A673 (cell line): ENCODE measurements at regions not wholly inside any gene's neighbourhood (a gene's known extent, or its start where the extent isn't known, plus 50 kb on each side); places are given as distances from the start of the nearest gene placed in this dataset.

Experiments
- BruUV-seq: library from RNA; stranded (reverse); fragments of 400-500 nt; replicated peaks from 2 replicates; lab custom pipeline; 2021; lab: Mats Ljungman, UMichigan
- CTCF ChIA-PET: fragments of 300-600 bp; sonication (Branson Sonifier 250); formaldehyde crosslinking; loops from one replicate; lab custom pipeline; 2022; ENCODE audit warnings: antibody characterized with exemption; lab: Charles Lee
- POLR2A ChIA-PET: fragments of 300-600 bp; sonication (Branson Sonifier 250); formaldehyde crosslinking; loops from one replicate; lab custom pipeline; 2022; ENCODE audit warnings: antibody characterized with exemption; ENCODE audit not compliant: low non-redundant PET; lab: Charles Lee
- DNase-seq: peaks from one replicate; pipeline ENCODE4 v3.0.0-alpha.2; 2015; ENCODE audit warnings: low spot score
- H3K27ac ChIP-seq: fragments of 200-600 bp; sonication (generic); 2 replicates; pipeline ENCODE4 v1.5.1; 2016; ENCODE audit warnings: mixed run types, low read depth, mild to moderate bottlenecking, mixed read lengths, antibody characterized with exemption, low read length; ENCODE audit not compliant: poor library complexity, severe bottlenecking
- H3K27me3 ChIP-seq: fragments of 200-600 bp; sonication (generic); replicated peaks from 2 replicates; pipeline ENCODE4 v1.6.1; 2017; ENCODE audit warnings: mixed run types, low read depth, mild to moderate bottlenecking, mixed read lengths, antibody characterized with exemption, low read length; ENCODE audit not compliant: insufficient read depth, poor library complexity
- H3K36me3 ChIP-seq: fragments of 200-600 bp; sonication (generic); 2 replicates; pipeline ENCODE4 v1.6.1; 2016; ENCODE audit warnings: mixed run types, mild to moderate bottlenecking, mixed read lengths, antibody characterized with exemption, low read length; ENCODE audit not compliant: insufficient read depth, poor library complexity, severe bottlenecking
- H3K4me1 ChIP-seq: fragments of 200-600 bp; sonication (generic); 2 replicates; pipeline ENCODE4 v1.6.1; 2017; ENCODE audit warnings: mixed run types, mild to moderate bottlenecking, mixed read lengths, antibody characterized with exemption, low read length; ENCODE audit not compliant: insufficient read depth, poor library complexity, severe bottlenecking
- H3K4me3 ChIP-seq: fragments of 200-600 bp; sonication (generic); 2 replicates; pipeline ENCODE4 v1.5.1; 2016; ENCODE audit warnings: low read depth, mixed run types, mild to moderate bottlenecking, mixed read lengths, low read length; ENCODE audit not compliant: poor library complexity, severe bottlenecking
- H3K9me3 ChIP-seq: fragments of 200-600 bp; sonication (generic); 2 replicates; pipeline ENCODE4 v1.6.1; 2016; ENCODE audit warnings: mixed run types, low read depth, mild to moderate bottlenecking, mixed read lengths, antibody characterized with exemption, low read length; ENCODE audit not compliant: poor library complexity, severe bottlenecking
- EZH2 ChIP-seq: fragments of 200-600 bp; sonication (generic); IDR thresholded peaks from 2 replicates; pipeline ENCODE4 v1.6.1; 2017; ENCODE audit warnings: borderline replicate concordance, low read depth, mild to moderate bottlenecking, mixed read lengths, antibody characterized with exemption, low read length; ENCODE audit not compliant: poor library complexity, severe bottlenecking
- intact Hi-C: fragments of 100-400 bp; cut with micrococcal nuclease; formaldehyde crosslinking; loops from one replicate; pipeline ENCODE4 v1.10.0; 2022; ENCODE audit not compliant: unreplicated experiment
- TF ChIP-seq, protein P1 (sequence below): fragments of 300-800, 200-600 bp; sonication (generic); conservative IDR thresholded peaks from 2 replicates; pipeline ENCODE4 v1.5.1; 2017; ENCODE audit warnings: low read depth, mild to moderate bottlenecking, antibody characterized with exemption, low read length, moderate library complexity, mixed read lengths

DNA sequence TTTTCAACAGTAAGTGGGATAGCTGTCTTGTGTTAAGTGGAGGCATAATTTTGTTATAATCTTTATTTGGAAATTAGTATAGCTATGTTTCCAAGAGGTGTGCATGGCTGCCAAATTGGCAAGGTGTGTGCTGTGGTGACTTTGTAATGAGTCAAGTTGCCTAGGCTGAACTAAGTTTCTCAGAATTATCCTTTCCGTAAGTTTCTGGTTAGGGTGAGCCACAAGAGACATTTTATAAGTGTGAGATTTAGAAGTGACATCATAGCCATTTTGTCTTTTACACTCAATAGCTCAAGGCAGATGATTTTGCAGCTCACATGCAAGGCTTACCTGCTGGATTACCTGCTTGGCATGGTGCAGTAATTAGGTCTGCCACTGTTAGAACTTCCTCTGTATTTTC is 90.3 kb downstream of the C11orf87 start:
- H3K27ac ChIP-seq = no peak overlapping the region
- CTCF ChIA-PET = no interaction called here
- no peak overlapping the region for H3K4me3 ChIP-seq
- no peaks in the 10 kb centered on the region for H3K36me3 ChIP-seq
- intact Hi-C loops = no loop called here
- POLR2A ChIA-PET = no interaction called here
- H3K4me1 ChIP-seq = no peaks in the 10 kb centered on the region
- no TSS peak for BruUV-seq
- no peaks in the 10 kb centered on the region for H3K9me3 ChIP-seq
- no peak for TF ChIP-seq EZH2
- H3K27me3 ChIP-seq = peaks cover 3% of the 10 kb centered on the region
- no peak for DNase-seq

DNA sequence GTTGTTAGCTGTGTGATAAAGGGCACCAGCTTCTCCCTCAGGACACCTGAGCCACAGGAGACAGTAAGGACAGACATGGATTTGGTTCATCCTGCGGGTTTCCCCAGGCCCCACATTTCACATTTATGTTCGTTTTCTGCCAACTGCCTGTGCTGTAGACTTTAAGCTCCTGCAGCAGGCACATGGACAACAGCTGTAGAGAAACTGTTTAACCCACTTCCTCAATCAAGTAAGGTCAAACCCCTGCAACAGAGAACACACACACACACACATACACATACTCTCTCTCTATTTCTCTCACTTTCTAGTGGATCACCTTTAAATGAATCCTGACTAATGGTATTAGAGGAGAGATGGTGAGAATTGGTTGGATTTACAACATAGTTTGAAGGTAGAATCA is 90.7 kb downstream of the C11orf87 start:
- Histone ChIP-seq H3K4me1 (no peaks in the 10 kb centered on the region), H3K27ac (no peak overlapping the region), H3K36me3 (no peaks in the 10 kb centered on the region), H3K9me3 (no peaks in the 10 kb centered on the region), H3K27me3 (peaks cover 7% of the 10 kb centered on the region), H3K4me3 (no peak overlapping the region)
- intact Hi-C loops = no loop called here
- CTCF ChIA-PET = no interaction called here
- no peak for DNase-seq
- POLR2A ChIA-PET = no interaction called here
- BruUV-seq = no TSS peak
- TF ChIP-seq, protein P1, sequence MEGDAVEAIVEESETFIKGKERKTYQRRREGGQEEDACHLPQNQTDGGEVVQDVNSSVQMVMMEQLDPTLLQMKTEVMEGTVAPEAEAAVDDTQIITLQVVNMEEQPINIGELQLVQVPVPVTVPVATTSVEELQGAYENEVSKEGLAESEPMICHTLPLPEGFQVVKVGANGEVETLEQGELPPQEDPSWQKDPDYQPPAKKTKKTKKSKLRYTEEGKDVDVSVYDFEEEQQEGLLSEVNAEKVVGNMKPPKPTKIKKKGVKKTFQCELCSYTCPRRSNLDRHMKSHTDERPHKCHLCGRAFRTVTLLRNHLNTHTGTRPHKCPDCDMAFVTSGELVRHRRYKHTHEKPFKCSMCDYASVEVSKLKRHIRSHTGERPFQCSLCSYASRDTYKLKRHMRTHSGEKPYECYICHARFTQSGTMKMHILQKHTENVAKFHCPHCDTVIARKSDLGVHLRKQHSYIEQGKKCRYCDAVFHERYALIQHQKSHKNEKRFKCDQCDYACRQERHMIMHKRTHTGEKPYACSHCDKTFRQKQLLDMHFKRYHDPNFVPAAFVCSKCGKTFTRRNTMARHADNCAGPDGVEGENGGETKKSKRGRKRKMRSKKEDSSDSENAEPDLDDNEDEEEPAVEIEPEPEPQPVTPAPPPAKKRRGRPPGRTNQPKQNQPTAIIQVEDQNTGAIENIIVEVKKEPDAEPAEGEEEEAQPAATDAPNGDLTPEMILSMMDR = no peak
- TF ChIP-seq EZH2 = no peak

DNA sequence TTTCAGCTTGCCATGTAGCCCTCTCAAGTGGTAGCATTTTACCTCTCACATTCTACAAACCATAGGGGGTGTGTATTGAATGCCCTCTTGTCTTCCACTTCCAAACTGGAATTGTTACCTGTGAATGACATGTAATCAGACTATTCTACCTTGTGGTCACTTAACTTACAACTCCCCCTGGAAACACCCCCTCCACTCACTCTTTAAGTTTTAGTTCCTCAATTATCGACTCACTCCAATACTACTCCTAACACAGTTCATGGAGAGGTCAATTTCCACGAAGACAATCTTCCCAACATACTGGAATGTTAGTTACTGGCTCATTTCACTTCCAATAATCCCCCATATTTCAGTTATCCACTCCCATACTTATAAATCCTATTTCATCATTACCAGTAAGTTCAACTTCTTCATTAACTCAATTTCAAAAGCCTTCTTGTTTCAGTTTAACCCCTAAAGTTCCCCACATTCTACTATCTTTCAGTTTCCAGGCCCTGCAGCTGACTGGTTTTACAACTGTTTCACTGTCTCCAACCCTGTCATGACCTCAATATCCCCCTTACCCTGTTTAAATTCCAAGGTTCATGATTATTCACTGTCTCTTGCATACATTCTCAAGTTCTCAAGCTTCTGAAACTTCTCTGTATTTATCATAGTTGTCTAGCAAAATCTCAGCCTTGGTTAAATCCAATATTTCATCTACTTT is 92.5 kb downstream of the C11orf87 start:
- TF ChIP-seq, protein P1 = no peak
- TF ChIP-seq EZH2 = no peak
- DNase-seq = no peak
- no TSS peak for BruUV-seq
- Histone ChIP-seq H3K4me3 (no peak overlapping the region), H3K9me3 (no peaks in the 10 kb centered on the region), H3K27ac (no peak overlapping the region), H3K4me1 (no peaks in the 10 kb centered on the region), H3K36me3 (no peaks in the 10 kb centered on the region), H3K27me3 (peaks cover 7% of the 10 kb centered on the region)
- intact Hi-C loops = no loop called here
- ChIA-PET CTCF (no interaction called here), POLR2A (no interaction called here)

DNA sequence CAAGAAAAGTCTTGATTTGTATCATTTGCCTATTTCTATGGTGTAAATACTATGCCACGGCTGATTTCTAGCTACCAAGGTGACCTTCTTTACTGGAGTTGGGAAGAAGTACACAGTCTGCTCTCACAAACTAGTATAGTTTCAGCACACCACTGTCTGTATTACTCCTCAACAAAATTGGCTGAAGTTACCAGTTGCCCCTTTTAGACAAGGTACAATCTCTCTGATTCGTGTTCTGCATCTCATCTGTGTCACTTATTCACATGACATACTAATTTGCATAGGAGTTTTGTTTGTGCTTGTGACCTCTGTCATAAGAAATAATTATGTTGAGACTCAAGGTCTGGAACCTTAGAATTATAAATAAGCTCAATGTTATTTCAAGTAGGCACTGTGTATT is 97.3 kb downstream of the C11orf87 start:
- Histone ChIP-seq H3K4me3 (no peak overlapping the region), H3K27me3 (peaks cover 7% of the 10 kb centered on the region), H3K36me3 (no peaks in the 10 kb centered on the region), H3K27ac (no peak overlapping the region), H3K4me1 (no peaks in the 10 kb centered on the region), H3K9me3 (no peaks in the 10 kb centered on the region)
- intact Hi-C loops = no loop called here
- no peak for DNase-seq
- TF ChIP-seq, protein P1 = no peak
- TF ChIP-seq EZH2 = no peak
- BruUV-seq = no TSS peak
- POLR2A ChIA-PET = no interaction called here
- CTCF ChIA-PET = no interaction called here
